ENCODE measurements at regions not wholly inside any gene's neighbourhood (a gene's known extent, or its start where the extent isn't known, plus 50 kb on each side); places are given as distances from the start of the nearest gene placed in this dataset.

- no peaks in the 10 kb centered on the region for H3K36me3 ChIP-seq
- no peak overlapping the region for H3K27ac ChIP-seq
- TF ChIP-seq EP300 (IDR thresholded peaks at IDR 0.05), result no peak
- TF ChIP-seq CTCF (IDR thresholded peaks at IDR 0.05), result no peak
- no peak for TF ChIP-seq POLR2A (IDR thresholded peaks at IDR 0.05)
- intact Hi-C loops (cut with DNase I), result no loop called here
- H3K4me3 ChIP-seq, result no peak overlapping the region
- 91 to 97% (median 96%) methylated on average over 1 of the region's 1 CpG for WGBS, 3 donors
- DNase-seq, result no peak
- no peaks in the 10 kb centered on the region for H3K4me1 ChIP-seq (ENCODE audit: insufficient read depth)
- no peaks in the 10 kb centered on the region for H3K9me3 ChIP-seq
- no peaks in the 10 kb centered on the region for H3K27me3 ChIP-seq
Measured at GRCh38 chr1:209257454-209257853, 326.1 kb upstream of the CAMK1G start.

- TF ChIP-seq EP300 (IDR thresholded peaks at IDR 0.05) (no peak), CTCF (IDR thresholded peaks at IDR 0.05) (no peak), POLR2A (IDR thresholded peaks at IDR 0.05) (no peak)
- Histone ChIP-seq H3K9me3 (no peaks in the 10 kb centered on the region), H3K27ac (no peak overlapping the region), H3K27me3 (no peaks in the 10 kb centered on the region), H3K4me3 (no peak overlapping the region), H3K4me1 (ENCODE audit: insufficient read depth) (no peaks in the 10 kb centered on the region), H3K36me3 (no peaks in the 10 kb centered on the region)
- 2 to 13% (median 6%) methylated on average over 2 of the region's 2 CpGs for WGBS, 3 donors
- DNase-seq, result no peak
- intact Hi-C loops (cut with DNase I), result no loop called here
Measured at GRCh38 chr1:209260136-209260535, 323.4 kb upstream of the CAMK1G start.

- no peaks in the 10 kb centered on the region for H3K36me3 ChIP-seq
- H3K4me3 ChIP-seq, result no peak overlapping the region
- no peak for TF ChIP-seq CTCF (IDR thresholded peaks at IDR 0.05)
- no peak for TF ChIP-seq POLR2A (IDR thresholded peaks at IDR 0.05)
- no peak for TF ChIP-seq EP300 (IDR thresholded peaks at IDR 0.05)
- no peaks in the 10 kb centered on the region for H3K9me3 ChIP-seq
- intact Hi-C loops (cut with DNase I), result no loop called here
- no peaks in the 10 kb centered on the region for H3K27me3 ChIP-seq
- H3K27ac ChIP-seq, result no peak overlapping the region
- H3K4me1 ChIP-seq (ENCODE audit: insufficient read depth), result no peaks in the 10 kb centered on the region
- DNase-seq, result no peak
- 89 to 100% (median 94%) methylated on average over 1 of the region's 1 CpG for WGBS, 3 donors
Measured at GRCh38 chr1:209262631-209263030, 320.9 kb upstream of the CAMK1G start.

- no peak for DNase-seq
- H3K9me3 ChIP-seq, result no peaks in the 10 kb centered on the region
- no peak overlapping the region for H3K4me3 ChIP-seq
- no peaks in the 10 kb centered on the region for H3K4me1 ChIP-seq (ENCODE audit: insufficient read depth)
- H3K27me3 ChIP-seq, result no peaks in the 10 kb centered on the region
- no peak for TF ChIP-seq EP300 (IDR thresholded peaks at IDR 0.05)
- no peak for TF ChIP-seq CTCF (IDR thresholded peaks at IDR 0.05)
- TF ChIP-seq POLR2A (IDR thresholded peaks at IDR 0.05), result no peak
- no peak overlapping the region for H3K27ac ChIP-seq
- no peaks in the 10 kb centered on the region for H3K36me3 ChIP-seq
- WGBS, 3 donors, result 40 to 50% (median 50%) methylated on average over 7 of the region's 7 CpGs
- intact Hi-C loops (cut with DNase I), result no loop called here
Measured at GRCh38 chr1:209265301-209265700, 318.2 kb upstream of the CAMK1G start.
